K562 (cell line): ENCODE measurements at regions not wholly inside any gene's neighbourhood (a gene's known extent, or its start where the extent isn't known, plus 50 kb on each side); places are given as distances from the start of the nearest gene placed in this dataset.

ENCODE experiments used
- ARNT ChIP-seq, 2 experiments: fragments of 450-650 bp; IDR thresholded peaks; 2 replicates each; pipeline ENCODE4 v1.6.1; 2016; ENCODE audit warnings: mild to moderate bottlenecking in 1 of 2
- BCLAF1 ChIP-seq, 2 experiments: fragments of 450-650 bp in 1 of 2; IDR thresholded peaks; 2 replicates each; pipeline ENCODE4 v1.6.1; 2011 to 2017; ENCODE audit warnings: low read depth in 2 of 2, antibody characterized with exemption in 1 of 2, borderline replicate concordance in 1 of 2, low read length in 1 of 2, mild to moderate bottlenecking in 1 of 2, mixed read lengths in 1 of 2; ENCODE audit not compliant: control insufficient read depth in 1 of 2
- CEBPZ ChIP-seq: fragments of 150-350 bp; IDR thresholded peaks from 2 replicates; pipeline ENCODE4 v1.6.1; 2014; ENCODE audit warnings: low read depth, mild to moderate bottlenecking, low read length, borderline replicate concordance
- CHCHD3 ChIP-seq: fragments of 250-450 bp; sonication (Bioruptor Pico); IDR thresholded peaks from 2 replicates; pipeline ENCODE4 v2.1.2; 2022; ENCODE audit warnings: mild to moderate bottlenecking
- CSDE1 ChIP-seq, 2 experiments: fragments of 450-650 bp; IDR thresholded peaks; 2 replicates each; pipeline ENCODE4 v1.6.1; 2016; ENCODE audit warnings: mild to moderate bottlenecking in 1 of 2
- FOXJ3 ChIP-seq: sonication (generic); formaldehyde crosslinking; IDR thresholded peaks from 2 replicates; pipeline ENCODE4 v1.4.0; 2020; ENCODE audit warnings: mild to moderate bottlenecking, missing genetic modification reagents
- KLF10 ChIP-seq: fragments of 250-450 bp; sonication (Bioruptor Pico); IDR thresholded peaks from 2 replicates; pipeline ENCODE4 v1.6.1; 2021; ENCODE audit warnings: matching md5 sums
- MIER1 ChIP-seq: fragments of 450-650 bp; IDR thresholded peaks from 2 replicates; pipeline ENCODE4 v1.6.1; 2016; ENCODE audit warnings: antibody characterized with exemption, mild to moderate bottlenecking, low read depth
- POLR2AphosphoS2 ChIP-seq: IDR thresholded peaks from 2 replicates; pipeline ENCODE4 v1.6.1; 2012; ENCODE audit warnings: low read length, improper control_type of control experiment
- SETDB1 ChIP-seq: IDR thresholded peaks from one replicate; pipeline ENCODE4 v1.6.1; 2012; ENCODE audit warnings: low read length, control low read depth, inconsistent platforms
- SIN3B ChIP-seq: fragments of 450-650 bp; IDR thresholded peaks from 2 replicates; pipeline ENCODE4 v1.6.1; 2017; ENCODE audit warnings: low read depth, mild to moderate bottlenecking, moderate library complexity
- ZNF695 ChIP-seq: fragments of 450-650 bp; formaldehyde crosslinking; IDR thresholded peaks from 2 replicates; pipeline ENCODE4 v1.4.0; 2020; ENCODE audit warnings: mild to moderate bottlenecking, moderate library complexity
- TF ChIP-seq, protein P1 (sequence below): sonication (generic); formaldehyde crosslinking; IDR thresholded peaks from 2 replicates; pipeline ENCODE4 v1.8.0; 2023; ENCODE audit warnings: mild to moderate bottlenecking, missing genetic modification reagents
- TF ChIP-seq, protein P2 (sequence below), 2 experiments: IDR thresholded peaks; 2 replicates each; pipeline ENCODE4 v1.6.1; 2012; ENCODE audit warnings: improper control_type of control experiment in 2 of 2, low read depth in 2 of 2, low read length in 2 of 2, borderline replicate concordance in 1 of 2

- TF ChIP-seq, protein P1, sequence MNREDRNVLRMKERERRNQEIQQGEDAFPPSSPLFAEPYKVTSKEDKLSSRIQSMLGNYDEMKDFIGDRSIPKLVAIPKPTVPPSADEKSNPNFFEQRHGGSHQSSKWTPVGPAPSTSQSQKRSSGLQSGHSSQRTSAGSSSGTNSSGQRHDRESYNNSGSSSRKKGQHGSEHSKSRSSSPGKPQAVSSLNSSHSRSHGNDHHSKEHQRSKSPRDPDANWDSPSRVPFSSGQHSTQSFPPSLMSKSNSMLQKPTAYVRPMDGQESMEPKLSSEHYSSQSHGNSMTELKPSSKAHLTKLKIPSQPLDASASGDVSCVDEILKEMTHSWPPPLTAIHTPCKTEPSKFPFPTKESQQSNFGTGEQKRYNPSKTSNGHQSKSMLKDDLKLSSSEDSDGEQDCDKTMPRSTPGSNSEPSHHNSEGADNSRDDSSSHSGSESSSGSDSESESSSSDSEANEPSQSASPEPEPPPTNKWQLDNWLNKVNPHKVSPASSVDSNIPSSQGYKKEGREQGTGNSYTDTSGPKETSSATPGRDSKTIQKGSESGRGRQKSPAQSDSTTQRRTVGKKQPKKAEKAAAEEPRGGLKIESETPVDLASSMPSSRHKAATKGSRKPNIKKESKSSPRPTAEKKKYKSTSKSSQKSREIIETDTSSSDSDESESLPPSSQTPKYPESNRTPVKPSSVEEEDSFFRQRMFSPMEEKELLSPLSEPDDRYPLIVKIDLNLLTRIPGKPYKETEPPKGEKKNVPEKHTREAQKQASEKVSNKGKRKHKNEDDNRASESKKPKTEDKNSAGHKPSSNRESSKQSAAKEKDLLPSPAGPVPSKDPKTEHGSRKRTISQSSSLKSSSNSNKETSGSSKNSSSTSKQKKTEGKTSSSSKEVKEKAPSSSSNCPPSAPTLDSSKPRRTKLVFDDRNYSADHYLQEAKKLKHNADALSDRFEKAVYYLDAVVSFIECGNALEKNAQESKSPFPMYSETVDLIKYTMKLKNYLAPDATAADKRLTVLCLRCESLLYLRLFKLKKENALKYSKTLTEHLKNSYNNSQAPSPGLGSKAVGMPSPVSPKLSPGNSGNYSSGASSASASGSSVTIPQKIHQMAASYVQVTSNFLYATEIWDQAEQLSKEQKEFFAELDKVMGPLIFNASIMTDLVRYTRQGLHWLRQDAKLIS (CRISPR knock-in tag) = no peak
- TF ChIP-seq FOXJ3 = no peak
- no peak for TF ChIP-seq KLF10 (CRISPR knock-in tag)
- no peak for TF ChIP-seq CEBPZ
- no peak for TF ChIP-seq POLR2AphosphoS2
- no peak for TF ChIP-seq MIER1
- TF ChIP-seq, protein P2, sequence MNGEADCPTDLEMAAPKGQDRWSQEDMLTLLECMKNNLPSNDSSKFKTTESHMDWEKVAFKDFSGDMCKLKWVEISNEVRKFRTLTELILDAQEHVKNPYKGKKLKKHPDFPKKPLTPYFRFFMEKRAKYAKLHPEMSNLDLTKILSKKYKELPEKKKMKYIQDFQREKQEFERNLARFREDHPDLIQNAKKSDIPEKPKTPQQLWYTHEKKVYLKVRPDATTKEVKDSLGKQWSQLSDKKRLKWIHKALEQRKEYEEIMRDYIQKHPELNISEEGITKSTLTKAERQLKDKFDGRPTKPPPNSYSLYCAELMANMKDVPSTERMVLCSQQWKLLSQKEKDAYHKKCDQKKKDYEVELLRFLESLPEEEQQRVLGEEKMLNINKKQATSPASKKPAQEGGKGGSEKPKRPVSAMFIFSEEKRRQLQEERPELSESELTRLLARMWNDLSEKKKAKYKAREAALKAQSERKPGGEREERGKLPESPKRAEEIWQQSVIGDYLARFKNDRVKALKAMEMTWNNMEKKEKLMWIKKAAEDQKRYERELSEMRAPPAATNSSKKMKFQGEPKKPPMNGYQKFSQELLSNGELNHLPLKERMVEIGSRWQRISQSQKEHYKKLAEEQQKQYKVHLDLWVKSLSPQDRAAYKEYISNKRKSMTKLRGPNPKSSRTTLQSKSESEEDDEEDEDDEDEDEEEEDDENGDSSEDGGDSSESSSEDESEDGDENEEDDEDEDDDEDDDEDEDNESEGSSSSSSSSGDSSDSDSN (IDR thresholded peaks at IDR 0.05; ENCODE audit: borderline replicate concordance in 1 of 2, low read depth in 2 of 2, low read length in 2 of 2) = no peak
- TF ChIP-seq ARNT (IDR thresholded peaks at IDR 0.05) = no peak
- TF ChIP-seq CSDE1 (IDR thresholded peaks at IDR 0.05) = no peak
- TF ChIP-seq CHCHD3 (CRISPR knock-in tag) = no peak
- TF ChIP-seq ZNF695 (CRISPR knock-in tag) = no peak
- no peak for TF ChIP-seq SETDB1
- no peak for TF ChIP-seq BCLAF1 (IDR thresholded peaks at IDR 0.05; ENCODE audit: borderline replicate concordance in 1 of 2, control insufficient read depth in 1 of 2, low read depth in 2 of 2, low read length in 1 of 2)
- TF ChIP-seq SIN3B = no peak
- TF ChIP-seq, all 486 proteins: peak for 0
Measured at GRCh38 chr4:159038536-159038935, 64.3 kb upstream of the RAPGEF2 start (continued).
